ENCODE measurements at regions not wholly inside any gene's neighbourhood (a gene's known extent, or its start where the extent isn't known, plus 50 kb on each side); places are given as distances from the start of the nearest gene placed in this dataset.

DNA sequence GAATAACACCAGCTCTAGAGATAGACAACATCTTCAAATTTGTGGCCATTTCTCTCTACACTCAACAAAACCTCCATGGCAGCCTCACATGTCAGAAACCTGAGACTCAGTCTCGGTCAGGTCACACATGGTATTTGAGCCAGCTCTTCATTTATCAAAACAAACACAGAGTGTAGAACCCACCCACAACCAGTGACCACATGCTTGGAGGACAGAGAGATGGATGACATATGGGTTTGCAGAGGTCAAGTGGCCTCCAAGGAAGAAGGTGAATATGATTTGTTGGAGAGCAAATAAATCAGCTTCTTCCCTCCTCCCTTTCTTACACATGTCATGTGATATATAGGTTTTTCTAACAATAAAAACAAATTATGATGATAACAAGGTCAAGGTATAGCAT is 278.1 kb upstream of the LRTM1 start:
- TF ChIP-seq, protein P1, sequence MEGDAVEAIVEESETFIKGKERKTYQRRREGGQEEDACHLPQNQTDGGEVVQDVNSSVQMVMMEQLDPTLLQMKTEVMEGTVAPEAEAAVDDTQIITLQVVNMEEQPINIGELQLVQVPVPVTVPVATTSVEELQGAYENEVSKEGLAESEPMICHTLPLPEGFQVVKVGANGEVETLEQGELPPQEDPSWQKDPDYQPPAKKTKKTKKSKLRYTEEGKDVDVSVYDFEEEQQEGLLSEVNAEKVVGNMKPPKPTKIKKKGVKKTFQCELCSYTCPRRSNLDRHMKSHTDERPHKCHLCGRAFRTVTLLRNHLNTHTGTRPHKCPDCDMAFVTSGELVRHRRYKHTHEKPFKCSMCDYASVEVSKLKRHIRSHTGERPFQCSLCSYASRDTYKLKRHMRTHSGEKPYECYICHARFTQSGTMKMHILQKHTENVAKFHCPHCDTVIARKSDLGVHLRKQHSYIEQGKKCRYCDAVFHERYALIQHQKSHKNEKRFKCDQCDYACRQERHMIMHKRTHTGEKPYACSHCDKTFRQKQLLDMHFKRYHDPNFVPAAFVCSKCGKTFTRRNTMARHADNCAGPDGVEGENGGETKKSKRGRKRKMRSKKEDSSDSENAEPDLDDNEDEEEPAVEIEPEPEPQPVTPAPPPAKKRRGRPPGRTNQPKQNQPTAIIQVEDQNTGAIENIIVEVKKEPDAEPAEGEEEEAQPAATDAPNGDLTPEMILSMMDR (IDR thresholded peaks at IDR 0.05): no peak
- no peak for TF ChIP-seq POLR2A (IDR thresholded peaks at IDR 0.05)
